Loucy (cell line): ENCODE measurements at regions not wholly inside any gene's neighbourhood (a gene's known extent, or its start where the extent isn't known, plus 50 kb on each side); places are given as distances from the start of the nearest gene placed in this dataset.

Experiments used
- EZH2phosphoT487 ChIP-seq: fragments of 200-600 bp; IDR thresholded peaks from 2 replicates; pipeline ENCODE4 v1.6.1; 2018; ENCODE audit warnings: antibody characterized with exemption, mild to moderate bottlenecking, moderate library complexity, borderline replicate concordance
- TF ChIP-seq, protein P1 (sequence below): fragments of 200-600 bp; sonication (generic); conservative IDR thresholded peaks from 2 replicates; pipeline ENCODE4 v1.5.1; 2014; ENCODE audit warnings: mild to moderate bottlenecking, antibody characterized with exemption, low read length

DNA sequence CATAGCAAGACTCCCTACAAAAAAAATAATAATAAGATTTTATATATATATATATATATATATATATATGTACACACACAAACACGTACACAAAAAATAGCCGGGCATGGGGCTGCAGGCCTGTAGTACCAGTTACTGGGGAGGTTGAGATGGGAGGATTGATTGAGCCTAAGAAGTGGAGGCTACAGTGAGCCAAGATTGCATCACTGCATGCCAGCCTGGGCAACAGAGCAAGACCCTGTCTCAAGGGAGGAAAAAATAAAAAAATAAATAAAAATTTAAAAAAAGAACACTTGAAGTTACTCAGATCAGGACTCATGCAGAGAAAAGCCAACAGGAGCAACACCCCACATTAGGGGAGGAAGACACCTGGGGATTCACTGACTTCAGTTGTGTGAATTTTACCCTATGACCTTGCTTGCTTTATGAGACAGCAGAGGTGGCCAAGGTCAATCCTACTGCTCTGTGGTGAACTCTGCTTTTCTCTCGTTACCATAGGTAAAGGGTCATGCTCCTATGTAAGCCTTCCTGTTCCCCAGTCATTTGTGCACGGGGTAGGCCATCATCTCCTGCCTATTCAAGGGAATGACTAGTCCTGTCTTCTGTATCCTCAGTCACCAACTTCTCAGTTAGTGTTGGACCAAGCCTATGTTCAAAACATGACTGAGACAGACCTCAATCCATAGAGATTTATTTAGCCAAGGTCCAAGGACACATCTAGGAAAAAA, 1119.8 kb upstream of the TMEM132C start:
- TF ChIP-seq, protein P1, sequence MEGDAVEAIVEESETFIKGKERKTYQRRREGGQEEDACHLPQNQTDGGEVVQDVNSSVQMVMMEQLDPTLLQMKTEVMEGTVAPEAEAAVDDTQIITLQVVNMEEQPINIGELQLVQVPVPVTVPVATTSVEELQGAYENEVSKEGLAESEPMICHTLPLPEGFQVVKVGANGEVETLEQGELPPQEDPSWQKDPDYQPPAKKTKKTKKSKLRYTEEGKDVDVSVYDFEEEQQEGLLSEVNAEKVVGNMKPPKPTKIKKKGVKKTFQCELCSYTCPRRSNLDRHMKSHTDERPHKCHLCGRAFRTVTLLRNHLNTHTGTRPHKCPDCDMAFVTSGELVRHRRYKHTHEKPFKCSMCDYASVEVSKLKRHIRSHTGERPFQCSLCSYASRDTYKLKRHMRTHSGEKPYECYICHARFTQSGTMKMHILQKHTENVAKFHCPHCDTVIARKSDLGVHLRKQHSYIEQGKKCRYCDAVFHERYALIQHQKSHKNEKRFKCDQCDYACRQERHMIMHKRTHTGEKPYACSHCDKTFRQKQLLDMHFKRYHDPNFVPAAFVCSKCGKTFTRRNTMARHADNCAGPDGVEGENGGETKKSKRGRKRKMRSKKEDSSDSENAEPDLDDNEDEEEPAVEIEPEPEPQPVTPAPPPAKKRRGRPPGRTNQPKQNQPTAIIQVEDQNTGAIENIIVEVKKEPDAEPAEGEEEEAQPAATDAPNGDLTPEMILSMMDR, result no peak
- no peak for TF ChIP-seq EZH2phosphoT487
